ENCODE measurements at regions not wholly inside any gene's neighbourhood (a gene's known extent, or its start where the extent isn't known, plus 50 kb on each side); places are given as distances from the start of the nearest gene placed in this dataset.

- TF ChIP-seq CTCF (IDR thresholded peaks at IDR 0.05) (no peak), ZNF423 (CRISPR knock-in tag; IDR thresholded peaks at IDR 0.05) (no peak), ZNF121 (CRISPR knock-in tag; IDR thresholded peaks at IDR 0.05) (no peak), E2F1 (CRISPR knock-in tag; IDR thresholded peaks at IDR 0.05) (no peak), SP1 (CRISPR knock-in tag; conservative IDR thresholded peaks at IDR 0.05) (no peak), NR3C1 (CRISPR knock-in tag; conservative IDR thresholded peaks at IDR 0.05; ENCODE audit: low read depth) (no peak), ZNF263 (CRISPR knock-in tag; IDR thresholded peaks at IDR 0.05; ENCODE audit: low read depth) (no peak), ATF1 (CRISPR knock-in tag; IDR thresholded peaks at IDR 0.05) (no peak), FOXJ3 (CRISPR knock-in tag; IDR thresholded peaks at IDR 0.05; ENCODE audit: borderline replicate concordance) (no peak)
- TF ChIP-seq, protein P1, sequence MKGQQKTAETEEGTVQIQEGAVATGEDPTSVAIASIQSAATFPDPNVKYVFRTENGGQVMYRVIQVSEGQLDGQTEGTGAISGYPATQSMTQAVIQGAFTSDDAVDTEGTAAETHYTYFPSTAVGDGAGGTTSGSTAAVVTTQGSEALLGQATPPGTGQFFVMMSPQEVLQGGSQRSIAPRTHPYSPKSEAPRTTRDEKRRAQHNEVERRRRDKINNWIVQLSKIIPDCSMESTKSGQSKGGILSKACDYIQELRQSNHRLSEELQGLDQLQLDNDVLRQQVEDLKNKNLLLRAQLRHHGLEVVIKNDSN (CRISPR knock-in tag; IDR thresholded peaks at IDR 0.05): no peak
- TF ChIP-seq, protein P2, sequence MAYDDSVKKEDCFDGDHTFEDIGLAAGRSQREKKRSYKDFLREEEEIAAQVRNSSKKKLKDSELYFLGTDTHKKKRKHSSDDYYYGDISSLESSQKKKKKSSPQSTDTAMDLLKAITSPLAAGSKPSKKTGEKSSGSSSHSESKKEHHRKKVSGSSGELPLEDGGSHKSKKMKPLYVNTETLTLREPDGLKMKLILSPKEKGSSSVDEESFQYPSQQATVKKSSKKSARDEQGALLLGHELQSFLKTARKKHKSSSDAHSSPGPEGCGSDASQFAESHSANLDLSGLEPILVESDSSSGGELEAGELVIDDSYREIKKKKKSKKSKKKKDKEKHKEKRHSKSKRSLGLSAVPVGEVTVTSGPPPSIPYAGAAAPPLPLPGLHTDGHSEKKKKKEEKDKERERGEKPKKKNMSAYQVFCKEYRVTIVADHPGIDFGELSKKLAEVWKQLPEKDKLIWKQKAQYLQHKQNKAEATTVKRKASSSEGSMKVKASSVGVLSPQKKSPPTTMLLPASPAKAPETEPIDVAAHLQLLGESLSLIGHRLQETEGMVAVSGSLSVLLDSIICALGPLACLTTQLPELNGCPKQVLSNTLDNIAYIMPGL (CRISPR knock-in tag; IDR thresholded peaks at IDR 0.05): no peak
- TF ChIP-seq, protein P3, sequence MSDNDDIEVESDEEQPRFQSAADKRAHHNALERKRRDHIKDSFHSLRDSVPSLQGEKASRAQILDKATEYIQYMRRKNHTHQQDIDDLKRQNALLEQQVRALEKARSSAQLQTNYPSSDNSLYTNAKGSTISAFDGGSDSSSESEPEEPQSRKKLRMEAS (CRISPR knock-in tag; IDR thresholded peaks at IDR 0.05): no peak
These were observed 527.1 kb upstream of the ARRDC3 start for GRCh38 chr5:91910247-91910646.
